Ovary (tissue), 3 donors: ENCODE measurements at regions not wholly inside any gene's neighbourhood (a gene's known extent, or its start where the extent isn't known, plus 50 kb on each side); places are given as distances from the start of the nearest gene placed in this dataset.

Source experiments
- CTCF ChIP-seq, 3 donors: fragments of 450-650 bp in 2 of 3; fragments of 200-600 bp in 1 of 3; IDR thresholded peaks; one replicate each; pipeline versions ENCODE4 v1.5.1 to v1.8.0; 2016 to 2022; ENCODE audit warnings: antibody characterized with exemption in 3 of 3, mild to moderate bottlenecking in 1 of 3
- EP300 ChIP-seq: sonication (generic); formaldehyde crosslinking; IDR thresholded peaks from one replicate; pipeline ENCODE4 v1.6.1; 2017; ENCODE audit warnings: antibody characterized with exemption
- POLR2A ChIP-seq: fragments of 450-650 bp; IDR thresholded peaks from one replicate; pipeline ENCODE4 v1.6.1; 2017; ENCODE audit warnings: antibody characterized with exemption, mild to moderate bottlenecking, moderate library complexity
- donor health status: DM: no; HTN: no; CAD: no.

- TF ChIP-seq CTCF (IDR thresholded peaks at IDR 0.05) (no peak), EP300 (no peak), POLR2A (no peak)
Measured at GRCh38 chr4:32589097-32589496, 1868.9 kb downstream of the PCDH7 start.
